Upper lobe of left lung (tissue), 4 donors: ENCODE measurements at regions not wholly inside any gene's neighbourhood (a gene's known extent, or its start where the extent isn't known, plus 50 kb on each side); places are given as distances from the start of the nearest gene placed in this dataset.

Experiments used
- CTCF ChIP-seq, 6 experiments: fragments of 450-650 bp in 4 of 6; fragments of 200-600 bp in 2 of 6; sonication (generic) in 2 of 6; IDR thresholded peaks; one replicate each; pipeline ENCODE4 v1.5.1; 2016 to 2019; ENCODE audit warnings: antibody characterized with exemption in 6 of 6
- EP300 ChIP-seq, 4 donors: sonication (generic); formaldehyde crosslinking; IDR thresholded peaks; one replicate each; pipeline ENCODE4 v1.5.1; 2017; ENCODE audit warnings: antibody characterized with exemption in 4 of 4, control low read depth in 2 of 4
- POLR2A ChIP-seq, 4 donors: fragments of 450-650 bp; IDR thresholded peaks; one replicate each; pipeline ENCODE4 v1.5.1; 2016 to 2017; ENCODE audit warnings: antibody characterized with exemption in 4 of 4, mild to moderate bottlenecking in 2 of 4

GRCh38 chr4:103405415-103405814 is 207.3 kb upstream of the CENPE start:
- no peak for TF ChIP-seq EP300 (IDR thresholded peaks at IDR 0.05)
- no peak for TF ChIP-seq CTCF (IDR thresholded peaks at IDR 0.05)
- no peak for TF ChIP-seq POLR2A (IDR thresholded peaks at IDR 0.05)
